ENCODE measurements at regions not wholly inside any gene's neighbourhood (a gene's known extent, or its start where the extent isn't known, plus 50 kb on each side); places are given as distances from the start of the nearest gene placed in this dataset.

DNA sequence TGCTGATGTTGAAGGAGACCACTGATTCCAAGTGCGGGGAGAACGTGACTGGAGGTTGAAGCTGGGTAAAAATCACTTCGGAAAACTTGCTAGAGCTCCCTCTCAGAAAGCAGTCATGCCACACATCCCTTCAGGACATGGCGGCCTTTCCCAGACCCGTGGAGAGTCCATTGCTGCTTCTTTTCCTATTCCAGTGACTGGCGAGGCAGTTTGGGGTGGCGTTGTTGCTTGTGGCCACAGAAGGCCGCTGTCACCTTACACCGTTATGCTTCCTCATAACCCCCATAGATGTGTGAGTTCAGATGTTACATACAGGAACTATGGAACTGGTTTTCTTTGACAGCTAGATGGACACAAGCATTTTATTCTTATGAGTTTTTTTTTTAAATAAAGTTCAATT, 235.6 kb upstream of the POM121L12 start (continued):
- TF ChIP-seq, protein P1, sequence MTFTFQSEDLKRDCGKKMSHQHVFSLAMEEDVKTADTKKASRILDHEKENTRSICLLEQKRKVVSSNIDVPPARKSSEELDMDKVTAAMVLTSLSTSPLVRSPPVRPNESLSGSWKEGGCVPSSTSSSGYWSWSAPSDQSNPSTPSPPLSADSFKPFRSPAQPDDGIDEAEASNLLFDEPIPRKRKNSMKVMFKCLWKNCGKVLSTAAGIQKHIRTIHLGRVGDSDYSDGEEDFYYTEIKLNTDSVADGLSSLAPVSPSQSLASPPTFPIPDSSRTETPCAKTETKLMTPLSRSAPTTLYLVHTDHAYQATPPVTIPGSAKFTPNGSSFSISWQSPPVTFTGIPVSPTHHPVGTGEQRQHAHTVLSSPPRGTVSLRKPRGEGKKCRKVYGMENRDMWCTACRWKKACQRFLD (tag by site-specific recombination; IDR thresholded peaks at IDR 0.05), result no peak
- no peak for TF ChIP-seq ZNF114 (tag by site-specific recombination; IDR thresholded peaks at IDR 0.05)
- TF ChIP-seq ZNF571 (tag by site-specific recombination; IDR thresholded peaks at IDR 0.05), result no peak
- TF ChIP-seq, protein P2, sequence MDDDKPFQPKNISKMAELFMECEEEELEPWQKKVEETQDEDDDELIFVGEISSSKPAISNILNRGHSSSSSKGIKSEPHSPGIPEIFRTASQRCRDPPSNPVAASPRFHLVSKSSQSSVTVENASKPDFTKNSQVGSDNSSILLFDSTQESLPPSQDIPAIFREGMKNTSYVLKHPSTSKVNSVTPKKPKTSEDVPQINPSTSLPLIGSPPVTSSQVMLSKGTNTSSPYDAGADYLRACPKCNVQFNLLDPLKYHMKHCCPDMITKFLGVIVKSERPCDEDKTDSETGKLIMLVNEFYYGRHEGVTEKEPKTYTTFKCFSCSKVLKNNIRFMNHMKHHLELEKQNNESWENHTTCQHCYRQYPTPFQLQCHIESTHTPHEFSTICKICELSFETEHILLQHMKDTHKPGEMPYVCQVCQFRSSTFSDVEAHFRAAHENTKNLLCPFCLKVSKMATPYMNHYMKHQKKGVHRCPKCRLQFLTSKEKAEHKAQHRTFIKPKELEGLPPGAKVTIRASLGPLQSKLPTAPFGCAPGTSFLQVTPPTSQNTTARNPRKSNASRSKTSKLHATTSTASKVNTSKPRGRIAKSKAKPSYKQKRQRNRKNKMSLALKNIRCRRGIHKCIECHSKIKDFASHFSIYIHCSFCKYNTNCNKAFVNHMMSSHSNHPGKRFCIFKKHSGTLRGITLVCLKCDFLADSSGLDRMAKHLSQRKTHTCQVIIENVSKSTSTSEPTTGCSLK (tag by site-specific recombination; IDR thresholded peaks at IDR 0.05), result no peak
- no peak for TF ChIP-seq GFI1B (tag by site-specific recombination; IDR thresholded peaks at IDR 0.05)
- TF ChIP-seq, protein P3, sequence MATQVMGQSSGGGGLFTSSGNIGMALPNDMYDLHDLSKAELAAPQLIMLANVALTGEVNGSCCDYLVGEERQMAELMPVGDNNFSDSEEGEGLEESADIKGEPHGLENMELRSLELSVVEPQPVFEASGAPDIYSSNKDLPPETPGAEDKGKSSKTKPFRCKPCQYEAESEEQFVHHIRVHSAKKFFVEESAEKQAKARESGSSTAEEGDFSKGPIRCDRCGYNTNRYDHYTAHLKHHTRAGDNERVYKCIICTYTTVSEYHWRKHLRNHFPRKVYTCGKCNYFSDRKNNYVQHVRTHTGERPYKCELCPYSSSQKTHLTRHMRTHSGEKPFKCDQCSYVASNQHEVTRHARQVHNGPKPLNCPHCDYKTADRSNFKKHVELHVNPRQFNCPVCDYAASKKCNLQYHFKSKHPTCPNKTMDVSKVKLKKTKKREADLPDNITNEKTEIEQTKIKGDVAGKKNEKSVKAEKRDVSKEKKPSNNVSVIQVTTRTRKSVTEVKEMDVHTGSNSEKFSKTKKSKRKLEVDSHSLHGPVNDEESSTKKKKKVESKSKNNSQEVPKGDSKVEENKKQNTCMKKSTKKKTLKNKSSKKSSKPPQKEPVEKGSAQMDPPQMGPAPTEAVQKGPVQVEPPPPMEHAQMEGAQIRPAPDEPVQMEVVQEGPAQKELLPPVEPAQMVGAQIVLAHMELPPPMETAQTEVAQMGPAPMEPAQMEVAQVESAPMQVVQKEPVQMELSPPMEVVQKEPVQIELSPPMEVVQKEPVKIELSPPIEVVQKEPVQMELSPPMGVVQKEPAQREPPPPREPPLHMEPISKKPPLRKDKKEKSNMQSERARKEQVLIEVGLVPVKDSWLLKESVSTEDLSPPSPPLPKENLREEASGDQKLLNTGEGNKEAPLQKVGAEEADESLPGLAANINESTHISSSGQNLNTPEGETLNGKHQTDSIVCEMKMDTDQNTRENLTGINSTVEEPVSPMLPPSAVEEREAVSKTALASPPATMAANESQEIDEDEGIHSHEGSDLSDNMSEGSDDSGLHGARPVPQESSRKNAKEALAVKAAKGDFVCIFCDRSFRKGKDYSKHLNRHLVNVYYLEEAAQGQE (tag by site-specific recombination; IDR thresholded peaks at IDR 0.05), result no peak

GRCh38 chr7:52797801-52798200, 237.6 kb upstream of the POM121L12 start:
- ChIA-PET POLR2A (no interaction called here), CTCF (no interaction called here)
- no peaks in the 10 kb centered on the region for H3K4me1 ChIP-seq (ENCODE audit: control insufficient read depth, insufficient read depth, low read length)
- H3K27ac ChIP-seq (ENCODE audit: extremely low read depth, low read depth, low read length), result no peak overlapping the region
- no peaks in the 10 kb centered on the region for H3K9me3 ChIP-seq (ENCODE audit: control insufficient read depth, insufficient read depth, low read depth, low read length)
- H3K4me3 ChIP-seq (ENCODE audit: low read depth, low read length), result no peak overlapping the region
- H3K36me3 ChIP-seq (ENCODE audit: control insufficient read depth in 2 of 2, insufficient read depth in 1 of 2, low read length in 2 of 2), result no peaks in the 10 kb centered on the region
- no peak for TF ChIP-seq ATF2 (tag by site-specific recombination; IDR thresholded peaks at IDR 0.05; ENCODE audit: low read depth)
- no peak for TF ChIP-seq KLF16 (tag by site-specific recombination; IDR thresholded peaks at IDR 0.05)
- TF ChIP-seq ZNF571 (tag by site-specific recombination; IDR thresholded peaks at IDR 0.05), result no peak
- TF ChIP-seq TSHZ1 (tag by site-specific recombination; IDR thresholded peaks at IDR 0.05; ENCODE audit: borderline replicate concordance), result no peak
- TF ChIP-seq ZNF311 (tag by site-specific recombination; IDR thresholded peaks at IDR 0.05; ENCODE audit: borderline replicate concordance), result no peak
- TF ChIP-seq ZNF23 (tag by site-specific recombination; IDR thresholded peaks at IDR 0.05; ENCODE audit: borderline replicate concordance), result no peak
- no peak for TF ChIP-seq RBAK (tag by site-specific recombination; IDR thresholded peaks at IDR 0.05)
- TF ChIP-seq, protein P4, sequence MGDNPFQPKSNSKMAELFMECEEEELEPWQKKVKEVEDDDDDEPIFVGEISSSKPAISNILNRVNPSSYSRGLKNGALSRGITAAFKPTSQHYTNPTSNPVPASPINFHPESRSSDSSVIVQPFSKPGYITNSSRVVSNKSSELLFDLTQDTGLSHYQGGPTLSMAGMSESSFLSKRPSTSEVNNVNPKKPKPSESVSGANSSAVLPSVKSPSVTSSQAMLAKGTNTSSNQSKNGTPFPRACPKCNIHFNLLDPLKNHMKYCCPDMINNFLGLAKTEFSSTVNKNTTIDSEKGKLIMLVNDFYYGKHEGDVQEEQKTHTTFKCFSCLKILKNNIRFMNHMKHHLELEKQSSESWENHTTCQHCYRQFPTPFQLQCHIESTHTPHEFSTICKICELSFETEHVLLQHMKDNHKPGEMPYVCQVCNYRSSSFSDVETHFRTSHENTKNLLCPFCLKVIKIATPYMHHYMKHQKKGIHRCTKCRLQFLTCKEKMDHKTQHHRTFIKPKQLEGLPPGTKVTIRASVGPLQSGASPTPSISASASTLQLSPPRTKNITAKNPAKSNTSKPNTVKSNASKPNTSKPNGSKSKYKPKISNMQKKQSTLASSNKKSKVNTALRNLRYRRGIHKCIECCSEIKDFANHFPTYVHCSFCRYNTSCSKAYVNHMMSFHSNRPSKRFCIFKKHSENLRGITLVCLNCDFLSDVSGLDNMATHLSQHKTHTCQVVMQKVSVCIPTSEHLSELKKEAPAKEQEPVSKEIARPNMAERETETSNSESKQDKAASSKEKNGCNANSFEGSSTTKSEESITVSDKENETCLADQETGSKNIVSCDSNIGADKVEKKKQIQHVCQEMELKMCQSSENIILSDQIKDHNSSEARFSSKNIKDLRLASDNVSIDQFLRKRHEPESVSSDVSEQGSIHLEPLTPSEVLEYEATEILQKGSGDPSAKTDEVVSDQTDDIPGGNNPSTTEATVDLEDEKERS (tag by site-specific recombination; IDR thresholded peaks at IDR 0.05), result no peak
- no peak for TF ChIP-seq ZNF10 (tag by site-specific recombination; IDR thresholded peaks at IDR 0.05)
- TF ChIP-seq ZNF157 (tag by site-specific recombination; IDR thresholded peaks at IDR 0.05), result no peak
- TF ChIP-seq ZNF114 (tag by site-specific recombination; IDR thresholded peaks at IDR 0.05), result no peak
- TF ChIP-seq ZNF140 (tag by site-specific recombination; IDR thresholded peaks at IDR 0.05), result no peak
- TF ChIP-seq ZBTB6 (tag by site-specific recombination; IDR thresholded peaks at IDR 0.05), result no peak
- no peak for TF ChIP-seq EGR2 (tag by site-specific recombination; IDR thresholded peaks at IDR 0.05; ENCODE audit: low read depth)
- no peak for TF ChIP-seq ZNF266 (tag by site-specific recombination; IDR thresholded peaks at IDR 0.05; ENCODE audit: low read depth)
- no peak for TF ChIP-seq ZNF121 (tag by site-specific recombination; IDR thresholded peaks at IDR 0.05)

All from HEK293 (cell line).